ENCODE measurements at regions not wholly inside any gene's neighbourhood (a gene's known extent, or its start where the extent isn't known, plus 50 kb on each side); places are given as distances from the start of the nearest gene placed in this dataset.

GRCh38 chr14:93870377-93870776, 56.8 kb upstream of the FAM181A start:
- WGBS, 2 donors: 80 to 88% methylated on average over 9 of the region's 9 CpGs
- Histone ChIP-seq H3K4me1 (ENCODE audit: control insufficient read depth in 5 of 5, insufficient read depth in 5 of 5, low read length in 5 of 5) (no peaks in the 10 kb centered on the region), H3K9me3 (ENCODE audit: control insufficient read depth in 4 of 4, insufficient read depth in 3 of 4, low read length in 3 of 4) (peaks cover 0 to 6% (median 0%) of the 10 kb centered on the region in 4 donors), H3K36me3 (ENCODE audit: control insufficient read depth in 4 of 4, insufficient read depth in 4 of 4, low read length in 4 of 4) (no peaks in the 10 kb centered on the region), H3K4me3 (no peak overlapping the region), H3K27me3 (ENCODE audit: control insufficient read depth in 3 of 3, insufficient read depth in 3 of 3, low read length in 2 of 3) (no peaks in the 10 kb centered on the region), H3K27ac (ENCODE audit: low read depth in 1 of 2, low read length in 1 of 2) (no peak overlapping the region), H3K9ac (ENCODE audit: insufficient read depth in 1 of 2, low read length in 2 of 2) (no peak overlapping the region)
- ATAC-seq (ENCODE audit: insufficient read depth, low FRiP score) (no peak), DNase-seq (no peak)
- no peak for TF ChIP-seq CTCF (IDR thresholded peaks at IDR 0.05; ENCODE audit: control extremely low read depth, extremely low read depth)

- no peak for TF ChIP-seq CTCF (IDR thresholded peaks at IDR 0.05; ENCODE audit: control extremely low read depth, extremely low read depth)
These were observed 57.7 kb upstream of the FAM181A start for GRCh38 chr14:93869427-93869826.

GRCh38 chr14:93868165-93868564, 59.0 kb upstream of the FAM181A start:
- no peak for ATAC-seq (ENCODE audit: insufficient read depth, low FRiP score)

More at GRCh38 chr14:93869427-93869826, 57.7 kb upstream of the FAM181A start:
- ATAC-seq (ENCODE audit: insufficient read depth, low FRiP score) (no peak), DNase-seq (no peak)
- no peak overlapping the region for H3K9ac ChIP-seq (ENCODE audit: insufficient read depth in 1 of 2, low read length in 2 of 2)
- no peaks in the 10 kb centered on the region for H3K4me1 ChIP-seq (ENCODE audit: control insufficient read depth in 5 of 5, insufficient read depth in 5 of 5, low read length in 5 of 5)
- H3K27ac ChIP-seq (ENCODE audit: low read depth in 1 of 2, low read length in 1 of 2): no peak overlapping the region
- no peak overlapping the region for H3K4me3 ChIP-seq
- no peaks in the 10 kb centered on the region for H3K36me3 ChIP-seq (ENCODE audit: control insufficient read depth in 4 of 4, insufficient read depth in 4 of 4, low read length in 4 of 4)
- peaks cover 0 to 6% (median 0%) of the 10 kb centered on the region in 4 donors for H3K9me3 ChIP-seq (ENCODE audit: control insufficient read depth in 4 of 4, insufficient read depth in 3 of 4, low read length in 3 of 4)
- no peaks in the 10 kb centered on the region for H3K27me3 ChIP-seq (ENCODE audit: control insufficient read depth in 3 of 3, insufficient read depth in 3 of 3, low read length in 2 of 3)
- WGBS, 2 donors: 46 to 56% methylated on average over 2 of the region's 2 CpGs

More at GRCh38 chr14:93868165-93868564, 59.0 kb upstream of the FAM181A start:
- TF ChIP-seq CTCF (IDR thresholded peaks at IDR 0.05; ENCODE audit: control extremely low read depth, extremely low read depth): no peak
- no peak for DNase-seq
- WGBS, 2 donors: 69 to 84% methylated on average over 4 of the region's 4 CpGs
- Histone ChIP-seq H3K9me3 (ENCODE audit: control insufficient read depth in 4 of 4, insufficient read depth in 3 of 4, low read length in 3 of 4) (peaks cover 0 to 5% (median 0%) of the 10 kb centered on the region in 4 donors), H3K36me3 (ENCODE audit: control insufficient read depth in 4 of 4, insufficient read depth in 4 of 4, low read length in 4 of 4) (no peaks in the 10 kb centered on the region), H3K4me1 (ENCODE audit: control insufficient read depth in 5 of 5, insufficient read depth in 5 of 5, low read length in 5 of 5) (no peaks in the 10 kb centered on the region), H3K27ac (ENCODE audit: low read depth in 1 of 2, low read length in 1 of 2) (no peak overlapping the region), H3K27me3 (ENCODE audit: control insufficient read depth in 3 of 3, insufficient read depth in 3 of 3, low read length in 2 of 3) (no peaks in the 10 kb centered on the region), H3K4me3 (no peak overlapping the region), H3K9ac (ENCODE audit: insufficient read depth in 1 of 2, low read length in 2 of 2) (no peak overlapping the region)
